ENCODE measurements at regions not wholly inside any gene's neighbourhood (a gene's known extent, or its start where the extent isn't known, plus 50 kb on each side); places are given as distances from the start of the nearest gene placed in this dataset.
"Not testable (repeated sequence)": the region's sequence is repeated elsewhere in the genome, so short reads cannot be mapped to it uniquely, and the experiment has no call there.

GRCh38 chr22:12613199-12613598 is 2914.8 kb upstream of the OR11H1 start:
- no TSS peak for BruUV-seq (replicated peaks)
- H3K27ac ChIP-seq (ENCODE audit: low read depth, low read length, poor library complexity, severe bottlenecking), result no peak overlapping the region
- H3K4me1 ChIP-seq (ENCODE audit: insufficient read depth, low read length, poor library complexity, severe bottlenecking), result no peaks in the 10 kb centered on the region
- CTCF ChIA-PET, result no interaction called here
- POLR2A ChIA-PET (ENCODE audit: low non-redundant PET), result no interaction called here
- intact Hi-C loops (cut with micrococcal nuclease; ENCODE audit: unreplicated experiment), result no loop called here
- no peak for DNase-seq (ENCODE audit: low spot score)
- no peaks in the 10 kb centered on the region for H3K36me3 ChIP-seq (ENCODE audit: insufficient read depth, low read length, poor library complexity, severe bottlenecking)
- TF ChIP-seq EZH2 (IDR thresholded peaks at IDR 0.05; ENCODE audit: borderline replicate concordance, low read depth, low read length, poor library complexity, severe bottlenecking), result no peak
- TF ChIP-seq, protein P1, sequence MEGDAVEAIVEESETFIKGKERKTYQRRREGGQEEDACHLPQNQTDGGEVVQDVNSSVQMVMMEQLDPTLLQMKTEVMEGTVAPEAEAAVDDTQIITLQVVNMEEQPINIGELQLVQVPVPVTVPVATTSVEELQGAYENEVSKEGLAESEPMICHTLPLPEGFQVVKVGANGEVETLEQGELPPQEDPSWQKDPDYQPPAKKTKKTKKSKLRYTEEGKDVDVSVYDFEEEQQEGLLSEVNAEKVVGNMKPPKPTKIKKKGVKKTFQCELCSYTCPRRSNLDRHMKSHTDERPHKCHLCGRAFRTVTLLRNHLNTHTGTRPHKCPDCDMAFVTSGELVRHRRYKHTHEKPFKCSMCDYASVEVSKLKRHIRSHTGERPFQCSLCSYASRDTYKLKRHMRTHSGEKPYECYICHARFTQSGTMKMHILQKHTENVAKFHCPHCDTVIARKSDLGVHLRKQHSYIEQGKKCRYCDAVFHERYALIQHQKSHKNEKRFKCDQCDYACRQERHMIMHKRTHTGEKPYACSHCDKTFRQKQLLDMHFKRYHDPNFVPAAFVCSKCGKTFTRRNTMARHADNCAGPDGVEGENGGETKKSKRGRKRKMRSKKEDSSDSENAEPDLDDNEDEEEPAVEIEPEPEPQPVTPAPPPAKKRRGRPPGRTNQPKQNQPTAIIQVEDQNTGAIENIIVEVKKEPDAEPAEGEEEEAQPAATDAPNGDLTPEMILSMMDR (conservative IDR thresholded peaks at IDR 0.05; ENCODE audit: low read depth, low read length), result no peak
- no peak overlapping the region for H3K4me3 ChIP-seq (ENCODE audit: low read depth, low read length, poor library complexity, severe bottlenecking)
- H3K9me3 ChIP-seq (ENCODE audit: low read depth, low read length, poor library complexity, severe bottlenecking), result peaks cover 34% of the 10 kb centered on the region
- no peaks in the 10 kb centered on the region for H3K27me3 ChIP-seq (replicated peaks; ENCODE audit: insufficient read depth, low read depth, low read length, poor library complexity)

DNA sequence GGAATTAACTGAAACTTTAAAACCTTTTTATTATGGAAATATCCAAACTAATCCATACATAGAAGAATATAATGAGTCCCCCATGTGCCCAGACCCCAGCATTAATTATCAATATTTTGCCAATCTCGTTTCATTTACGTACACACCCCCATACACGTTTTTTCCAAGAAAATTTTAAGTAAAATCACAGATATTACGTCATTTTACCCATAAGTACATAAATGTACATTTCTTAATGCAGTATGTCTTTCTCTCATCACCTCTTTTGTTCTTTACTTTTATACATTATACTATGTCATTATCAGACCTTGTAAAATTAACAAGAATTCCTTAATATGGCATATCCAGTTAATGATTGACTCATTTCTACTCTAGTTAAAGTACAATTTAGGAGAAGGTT is 2914.1 kb upstream of the OR11H1 start:
- intact Hi-C loops (cut with micrococcal nuclease; ENCODE audit: unreplicated experiment); POLR2A ChIA-PET (ENCODE audit: low non-redundant PET); H3K27ac ChIP-seq (ENCODE audit: low read depth, low read length, poor library complexity, severe bottlenecking); BruUV-seq (replicated peaks); H3K4me3 ChIP-seq (ENCODE audit: low read depth, low read length, poor library complexity, severe bottlenecking); H3K36me3 ChIP-seq (ENCODE audit: insufficient read depth, low read length, poor library complexity, severe bottlenecking); H3K27me3 ChIP-seq (replicated peaks; ENCODE audit: insufficient read depth, low read depth, low read length, poor library complexity); DNase-seq (ENCODE audit: low spot score); H3K4me1 ChIP-seq (ENCODE audit: insufficient read depth, low read length, poor library complexity, severe bottlenecking); CTCF ChIA-PET: not testable (repeated sequence)
- peaks cover 33% of the 10 kb centered on the region for H3K9me3 ChIP-seq (ENCODE audit: low read depth, low read length, poor library complexity, severe bottlenecking)

DNA sequence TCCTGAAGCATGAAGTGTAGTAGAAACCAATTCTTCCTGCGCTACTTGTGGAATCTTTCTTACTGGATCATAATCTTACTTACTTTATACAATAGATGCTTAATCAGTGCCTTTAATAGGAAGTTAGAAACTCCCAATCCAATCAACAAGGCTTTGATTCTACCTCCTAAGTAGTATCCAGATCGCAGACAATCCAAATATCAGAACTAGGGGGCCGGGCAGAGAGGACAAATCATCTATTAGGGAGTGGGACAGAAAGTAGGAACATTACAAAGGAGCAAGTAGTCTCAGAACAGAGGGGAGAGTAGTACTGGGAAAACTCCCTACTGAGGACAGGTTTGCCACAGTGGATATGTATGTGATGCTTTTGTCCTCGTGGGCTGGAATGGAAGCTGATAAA is 2901.1 kb upstream of the OR11H1 start:
- DNase-seq (ENCODE audit: low spot score); H3K4me3 ChIP-seq (ENCODE audit: low read depth, low read length, poor library complexity, severe bottlenecking); H3K4me1 ChIP-seq (ENCODE audit: insufficient read depth, low read length, poor library complexity, severe bottlenecking); H3K27me3 ChIP-seq (replicated peaks; ENCODE audit: insufficient read depth, low read depth, low read length, poor library complexity); H3K27ac ChIP-seq (ENCODE audit: low read depth, low read length, poor library complexity, severe bottlenecking); H3K36me3 ChIP-seq (ENCODE audit: insufficient read depth, low read length, poor library complexity, severe bottlenecking); BruUV-seq (replicated peaks); CTCF ChIA-PET; intact Hi-C loops (cut with micrococcal nuclease; ENCODE audit: unreplicated experiment); POLR2A ChIA-PET (ENCODE audit: low non-redundant PET): not testable (repeated sequence)
- H3K9me3 ChIP-seq (ENCODE audit: low read depth, low read length, poor library complexity, severe bottlenecking), result peaks cover 22% of the 10 kb centered on the region

GRCh38 chr22:12629815-12630214 is 2898.2 kb upstream of the OR11H1 start:
- POLR2A ChIA-PET (ENCODE audit: low non-redundant PET); DNase-seq (ENCODE audit: low spot score); BruUV-seq (replicated peaks); CTCF ChIA-PET; H3K36me3 ChIP-seq (ENCODE audit: insufficient read depth, low read length, poor library complexity, severe bottlenecking); H3K27ac ChIP-seq (ENCODE audit: low read depth, low read length, poor library complexity, severe bottlenecking); H3K27me3 ChIP-seq (replicated peaks; ENCODE audit: insufficient read depth, low read depth, low read length, poor library complexity); H3K4me3 ChIP-seq (ENCODE audit: low read depth, low read length, poor library complexity, severe bottlenecking); intact Hi-C loops (cut with micrococcal nuclease; ENCODE audit: unreplicated experiment); H3K4me1 ChIP-seq (ENCODE audit: insufficient read depth, low read length, poor library complexity, severe bottlenecking): not testable (repeated sequence)
- peaks cover 21% of the 10 kb centered on the region for H3K9me3 ChIP-seq (ENCODE audit: low read depth, low read length, poor library complexity, severe bottlenecking)

DNA sequence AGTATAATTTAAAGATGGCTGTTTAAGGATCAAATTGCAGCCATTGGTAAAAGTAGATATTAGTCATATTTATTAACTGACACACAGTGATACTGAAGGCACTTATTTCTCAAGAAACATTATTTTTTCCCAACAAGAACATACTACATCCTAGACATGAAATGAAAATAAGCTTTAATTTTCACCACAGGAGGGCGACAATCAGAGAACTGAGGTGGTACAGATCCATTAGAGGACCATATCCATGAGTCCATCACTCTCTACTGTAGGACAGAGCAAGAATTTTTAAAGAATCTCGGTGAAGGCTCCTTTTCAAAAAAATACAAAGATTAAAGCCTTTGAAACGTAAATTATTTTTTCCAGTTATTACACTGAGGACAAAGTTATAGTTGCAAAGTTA is 2897.0 kb upstream of the OR11H1 start:
- POLR2A ChIA-PET (ENCODE audit: low non-redundant PET); H3K4me3 ChIP-seq (ENCODE audit: low read depth, low read length, poor library complexity, severe bottlenecking): not testable (repeated sequence)
- H3K9me3 ChIP-seq (ENCODE audit: low read depth, low read length, poor library complexity, severe bottlenecking), result peaks cover 21% of the 10 kb centered on the region

GRCh38 chr22:12637566-12638166 is 2890.3 kb upstream of the OR11H1 start:
- CTCF ChIA-PET; intact Hi-C loops (cut with micrococcal nuclease; ENCODE audit: unreplicated experiment); BruUV-seq (replicated peaks); H3K27ac ChIP-seq (ENCODE audit: low read depth, low read length, poor library complexity, severe bottlenecking); POLR2A ChIA-PET (ENCODE audit: low non-redundant PET); H3K27me3 ChIP-seq (replicated peaks; ENCODE audit: insufficient read depth, low read depth, low read length, poor library complexity); H3K36me3 ChIP-seq (ENCODE audit: insufficient read depth, low read length, poor library complexity, severe bottlenecking); H3K4me1 ChIP-seq (ENCODE audit: insufficient read depth, low read length, poor library complexity, severe bottlenecking); H3K4me3 ChIP-seq (ENCODE audit: low read depth, low read length, poor library complexity, severe bottlenecking); DNase-seq (ENCODE audit: low spot score): not testable (repeated sequence)
- peaks cover 17% of the 10 kb centered on the region for H3K9me3 ChIP-seq (ENCODE audit: low read depth, low read length, poor library complexity, severe bottlenecking)

More for the DNA sequence above, 2897.0 kb upstream of the OR11H1 start:
- DNase-seq (ENCODE audit: low spot score); H3K4me1 ChIP-seq (ENCODE audit: insufficient read depth, low read length, poor library complexity, severe bottlenecking); CTCF ChIA-PET; H3K27me3 ChIP-seq (replicated peaks; ENCODE audit: insufficient read depth, low read depth, low read length, poor library complexity); intact Hi-C loops (cut with micrococcal nuclease; ENCODE audit: unreplicated experiment); BruUV-seq (replicated peaks); H3K27ac ChIP-seq (ENCODE audit: low read depth, low read length, poor library complexity, severe bottlenecking); H3K36me3 ChIP-seq (ENCODE audit: insufficient read depth, low read length, poor library complexity, severe bottlenecking): not testable (repeated sequence)

- not testable (repeated sequence) for BruUV-seq (replicated peaks)
Observed at GRCh38 chr22:12638319-12638718, 2889.7 kb upstream of the OR11H1 start.

More at GRCh38 chr22:12638319-12638718, 2889.7 kb upstream of the OR11H1 start:
- POLR2A ChIA-PET (ENCODE audit: low non-redundant PET); H3K36me3 ChIP-seq (ENCODE audit: insufficient read depth, low read length, poor library complexity, severe bottlenecking); H3K4me3 ChIP-seq (ENCODE audit: low read depth, low read length, poor library complexity, severe bottlenecking); H3K27me3 ChIP-seq (replicated peaks; ENCODE audit: insufficient read depth, low read depth, low read length, poor library complexity); DNase-seq (ENCODE audit: low spot score); CTCF ChIA-PET; intact Hi-C loops (cut with micrococcal nuclease; ENCODE audit: unreplicated experiment); H3K27ac ChIP-seq (ENCODE audit: low read depth, low read length, poor library complexity, severe bottlenecking); H3K4me1 ChIP-seq (ENCODE audit: insufficient read depth, low read length, poor library complexity, severe bottlenecking): not testable (repeated sequence)
- H3K9me3 ChIP-seq (ENCODE audit: low read depth, low read length, poor library complexity, severe bottlenecking), result peaks cover 17% of the 10 kb centered on the region
